ENCODE measurements at regions not wholly inside any gene's neighbourhood (a gene's known extent, or its start where the extent isn't known, plus 50 kb on each side); places are given as distances from the start of the nearest gene placed in this dataset.

DNA sequence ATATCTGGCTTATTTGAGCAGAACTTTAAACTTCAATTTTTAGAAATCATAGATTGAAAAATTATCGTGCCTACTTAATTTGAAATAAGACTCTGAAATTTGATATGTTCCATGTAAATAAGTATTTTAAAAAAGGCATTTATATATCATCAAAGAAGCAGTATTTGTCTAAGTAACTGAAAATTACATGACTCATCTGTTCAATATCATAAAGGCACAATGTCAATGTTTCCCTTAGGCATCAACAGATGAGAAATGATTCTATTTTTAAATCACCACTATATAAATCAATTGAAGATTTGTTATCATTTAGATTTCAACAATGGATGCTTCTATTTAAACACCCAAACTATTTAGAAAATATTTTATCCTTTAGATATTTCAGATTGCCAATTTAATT lies 142.9 kb upstream of the POU5F2 start:
- DNase-seq (ENCODE audit: low spot score): no peak

DNA sequence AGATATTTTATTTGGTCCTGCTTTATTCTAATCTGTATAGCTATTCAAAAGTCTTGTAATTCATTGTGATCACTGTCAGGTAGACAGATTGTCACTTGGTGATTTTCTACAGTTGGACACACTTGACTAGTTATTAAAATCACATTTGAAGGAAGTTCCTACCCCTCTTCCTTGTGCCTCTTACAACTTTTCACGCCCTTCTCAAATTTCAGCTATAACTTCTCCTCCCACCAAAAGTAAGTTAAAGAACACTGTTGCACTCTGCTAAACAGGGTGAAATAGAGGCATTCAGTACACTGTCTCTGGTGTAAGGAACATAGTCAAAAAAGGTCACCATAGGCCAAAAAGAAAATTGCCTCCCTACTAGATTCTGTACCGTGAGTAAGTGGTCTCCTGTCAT lies 142.1 kb upstream of the POU5F2 start:
- no peak for DNase-seq (ENCODE audit: low spot score)

DNA sequence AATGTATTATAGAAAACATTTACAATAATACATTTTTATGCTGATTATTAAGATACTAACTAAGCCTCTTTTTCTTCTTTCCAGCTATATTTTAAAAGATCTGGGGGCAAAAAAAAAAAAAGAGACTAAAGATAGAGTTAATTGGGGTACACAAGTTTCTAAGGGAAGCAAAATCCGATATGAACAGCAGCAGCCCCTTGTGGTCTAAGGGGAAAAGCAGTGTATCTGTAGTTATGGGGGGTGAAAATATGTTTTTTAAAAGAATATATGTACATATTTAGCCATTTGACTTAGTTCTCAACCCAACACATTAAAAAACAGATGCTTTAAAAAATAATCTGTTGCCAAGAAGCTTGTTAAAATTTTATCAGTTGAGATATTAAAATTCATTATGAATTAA lies 134.3 kb upstream of the POU5F2 start:
- no peak for DNase-seq (ENCODE audit: low spot score)

DNA sequence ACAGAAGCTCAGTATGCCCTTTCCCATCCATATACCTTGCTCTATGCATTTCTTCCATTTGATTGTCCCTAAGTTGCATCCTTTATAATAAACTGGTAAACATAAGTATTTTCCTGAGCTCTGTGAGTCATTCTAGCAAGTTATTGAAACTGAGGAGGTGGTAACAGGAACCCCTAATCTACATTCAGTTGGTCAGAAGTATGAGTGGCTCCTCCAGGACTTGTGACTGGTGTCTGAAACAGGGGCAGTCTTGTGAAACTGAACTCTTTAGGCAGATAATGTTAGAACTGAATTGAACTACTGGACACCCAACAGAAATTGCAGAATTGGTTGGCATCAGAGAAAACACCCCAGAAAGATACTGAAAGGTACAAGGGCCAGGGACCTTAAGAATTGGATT lies 133.1 kb upstream of the POU5F2 start:
- DNase-seq (ENCODE audit: low spot score): no peak

DNA sequence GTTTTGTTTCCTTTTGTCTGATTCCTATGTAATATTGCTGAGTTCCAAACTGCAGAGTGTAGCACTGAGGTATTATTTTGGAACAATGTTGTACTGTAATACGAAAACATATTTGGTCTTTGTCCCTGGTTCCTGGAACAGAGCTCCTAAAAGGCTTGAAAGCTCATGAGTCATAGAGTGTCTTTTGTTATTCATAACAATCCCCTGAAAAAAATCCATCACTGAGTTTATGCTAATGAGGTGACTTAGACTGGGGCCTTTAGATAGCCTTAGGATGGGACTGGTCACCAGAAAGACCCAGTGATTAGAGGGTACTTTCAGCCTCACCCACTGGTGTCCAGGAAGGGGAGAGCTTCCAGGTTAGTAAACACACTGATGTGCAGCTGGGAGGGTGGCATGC lies 132.7 kb upstream of the POU5F2 start:
- no peak for DNase-seq (ENCODE audit: low spot score)

DNA sequence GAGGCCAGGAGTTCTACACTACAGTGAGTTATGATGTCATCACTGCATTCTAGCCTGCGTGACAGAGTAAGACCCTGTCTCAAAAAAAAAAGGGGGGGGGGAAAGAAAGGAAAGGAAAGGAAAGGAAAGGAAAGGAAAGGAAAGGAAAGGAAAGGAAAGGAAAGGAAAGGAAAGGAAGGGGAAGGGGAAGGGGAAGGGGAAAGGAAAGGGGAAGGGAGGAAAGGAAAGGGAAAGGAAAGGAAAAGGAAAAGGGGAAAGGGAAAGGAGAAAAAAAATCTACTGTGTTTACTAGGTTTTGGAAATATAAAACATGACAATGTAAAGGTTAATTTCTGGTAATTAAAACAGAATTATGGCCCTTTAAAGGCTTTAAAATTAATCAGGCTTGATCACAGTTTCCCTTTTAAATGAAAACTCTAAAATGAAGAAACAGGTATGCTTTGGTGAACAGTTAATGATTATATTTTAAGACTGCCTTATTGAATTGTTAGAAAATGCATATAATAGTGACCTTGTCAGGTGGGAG lies 131.9 kb upstream of the POU5F2 start:
- no peak for DNase-seq (ENCODE audit: low spot score)

DNA sequence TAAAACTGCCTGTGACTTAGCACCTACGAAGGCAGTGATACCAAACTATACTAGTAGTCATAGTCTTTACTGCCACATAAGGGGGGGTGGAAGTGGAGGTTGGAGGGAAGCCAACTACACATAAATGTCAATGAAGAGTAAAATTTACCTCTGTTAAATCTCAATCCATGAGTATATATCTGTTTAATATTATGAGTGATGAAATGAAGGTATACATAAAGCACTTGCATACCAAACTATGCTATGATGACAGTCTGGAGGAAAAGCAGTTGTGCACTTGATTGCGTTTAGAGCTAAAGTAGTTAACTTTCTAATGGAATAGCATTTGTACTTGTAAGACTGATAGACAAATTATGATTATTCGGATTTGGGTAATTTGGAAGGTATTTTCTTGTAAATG lies 129.2 kb upstream of the POU5F2 start:
- no peak for DNase-seq (ENCODE audit: low spot score)

DNA sequence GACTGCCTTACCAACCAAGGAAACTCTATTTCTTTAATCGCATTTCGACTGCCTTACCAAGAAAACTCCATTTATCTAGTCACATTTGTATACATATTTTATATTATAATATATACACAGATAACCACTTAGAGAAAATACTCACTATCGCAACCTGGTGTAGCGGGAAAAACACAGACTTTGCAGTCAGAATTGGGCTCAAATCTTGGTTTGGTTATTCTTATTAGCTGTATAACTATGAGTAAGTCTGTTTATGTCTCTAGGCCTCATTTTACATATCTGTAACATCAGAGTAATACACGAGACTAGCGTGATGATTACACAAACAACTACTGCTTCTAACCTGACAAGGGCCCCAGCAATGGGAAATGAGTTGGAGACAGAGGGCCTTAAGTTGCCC lies 127.5 kb upstream of the POU5F2 start:
- no peak for DNase-seq (ENCODE audit: low spot score)

DNA sequence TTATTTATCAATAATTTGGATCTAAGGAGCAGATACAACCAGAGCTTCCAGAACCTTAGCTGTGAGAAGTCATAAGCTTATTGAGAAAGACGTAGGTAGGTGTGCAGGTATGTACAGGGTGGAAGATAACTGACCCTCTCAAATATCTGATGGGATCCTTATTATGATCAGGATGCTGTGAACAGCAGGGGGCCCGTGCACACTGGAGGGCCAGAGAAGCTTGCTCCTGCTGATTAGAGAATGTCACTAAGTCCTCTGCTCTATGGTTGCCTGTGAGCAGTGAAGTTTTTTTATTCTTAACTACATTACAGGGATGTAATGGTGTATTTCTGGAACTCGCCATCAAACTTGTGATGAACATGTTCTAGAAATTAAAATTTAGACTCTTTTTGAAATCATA lies 108.9 kb upstream of the POU5F2 start:
- DNase-seq (ENCODE audit: low spot score): no peak

DNA sequence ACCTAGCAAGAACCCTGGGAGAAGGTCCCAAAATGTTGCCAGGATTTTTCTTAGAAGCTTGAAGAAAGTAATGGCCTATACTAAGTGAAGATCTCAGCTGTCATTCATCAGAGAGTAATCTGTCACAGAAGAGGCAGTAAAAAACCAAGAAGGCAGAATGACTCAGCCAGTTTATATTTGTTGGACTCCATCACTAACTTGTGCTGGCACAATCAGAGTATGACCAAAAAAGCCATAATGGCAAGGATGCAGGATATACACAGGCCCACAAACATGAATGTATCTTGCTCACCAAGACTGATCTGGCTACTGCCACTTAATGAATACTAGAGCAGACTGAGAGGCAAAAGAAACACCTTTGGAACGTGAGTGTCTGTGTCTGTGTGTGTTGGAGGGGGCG lies 104.0 kb upstream of the POU5F2 start:
- DNase-seq (ENCODE audit: low spot score): no peak

DNA sequence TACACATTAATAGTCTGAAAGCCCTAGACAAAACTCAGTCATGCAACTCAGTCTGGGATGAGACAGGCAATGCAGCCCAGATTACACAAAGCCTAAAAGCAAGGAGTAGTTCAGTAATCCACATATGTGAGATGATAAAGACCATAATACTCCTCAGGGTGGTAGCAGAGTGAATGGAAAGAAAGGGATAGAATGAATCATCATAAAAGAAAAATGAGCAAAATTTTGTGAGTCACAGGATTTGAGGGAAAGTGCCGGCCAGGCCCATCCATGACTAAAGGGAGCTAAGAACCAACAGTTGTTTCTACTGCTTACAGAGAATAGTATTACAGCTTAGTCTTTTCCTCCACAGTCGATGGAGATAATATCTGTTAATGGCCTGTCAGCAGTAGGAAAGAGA lies 90.0 kb upstream of the POU5F2 start:
- no peak for DNase-seq (ENCODE audit: low spot score)

DNA sequence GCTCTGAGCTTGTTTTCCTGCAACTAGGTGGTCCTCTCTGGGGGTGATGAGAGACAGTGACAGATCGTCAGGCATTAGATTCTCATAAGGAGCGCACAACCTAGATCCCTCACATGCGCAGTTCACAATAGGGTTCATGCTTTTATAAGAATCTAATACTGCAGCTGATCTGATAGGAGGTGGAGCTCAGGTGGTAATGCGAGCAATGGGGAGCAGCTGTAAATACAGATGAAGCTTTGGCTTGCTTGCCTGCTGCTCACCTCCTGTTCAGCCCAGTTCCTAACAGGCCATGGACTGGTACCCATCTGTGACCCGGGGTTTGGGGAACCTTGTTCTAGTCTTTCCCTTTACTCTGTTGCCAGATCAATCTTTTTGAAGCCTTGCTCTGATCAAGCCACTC lies 89.5 kb upstream of the POU5F2 start:
- DNase-seq (ENCODE audit: low spot score): no peak

DNA sequence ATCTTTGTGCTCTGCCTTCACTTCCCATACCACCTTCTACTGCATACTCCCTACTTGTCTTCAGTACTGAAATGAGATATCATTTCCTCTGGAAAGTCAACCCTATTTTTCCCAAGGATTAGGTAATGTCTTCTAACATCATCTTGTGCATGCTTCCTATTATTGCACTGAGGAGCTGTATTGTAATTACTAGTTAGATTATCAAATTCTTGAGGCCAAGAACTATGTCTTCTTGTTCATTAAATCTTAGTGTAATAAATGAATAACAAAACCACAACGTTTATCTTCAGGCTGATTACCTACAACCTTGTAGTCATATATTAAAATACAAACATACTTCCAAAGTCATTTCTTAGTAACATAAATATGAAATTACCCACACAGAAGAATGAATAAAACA lies 87.9 kb upstream of the POU5F2 start:
- no peak for DNase-seq (ENCODE audit: low spot score)

DNA sequence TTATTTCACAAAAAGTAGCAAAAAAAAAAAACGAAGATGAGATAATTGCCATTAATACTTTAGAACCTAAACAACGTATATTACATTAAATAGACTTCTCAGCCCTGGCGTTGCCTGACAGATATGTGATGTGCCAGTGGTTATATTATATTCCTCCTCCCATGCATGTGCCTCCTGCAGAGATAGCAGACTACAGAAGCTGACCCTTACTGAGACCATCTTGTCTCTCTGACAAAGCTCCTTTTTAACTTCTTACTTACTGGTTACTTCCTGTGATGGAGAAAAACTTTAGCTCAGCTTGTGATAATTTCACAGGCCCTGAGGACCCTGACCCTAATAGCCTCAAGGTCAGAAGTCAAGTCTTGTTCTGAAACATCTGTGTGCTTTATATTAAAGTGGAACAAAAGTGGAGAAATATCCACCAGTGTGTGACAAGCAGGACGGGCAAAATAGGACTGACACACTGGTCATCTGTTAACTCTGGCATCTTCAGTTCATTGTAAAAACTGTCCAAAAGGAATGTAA lies 80.6 kb upstream of the POU5F2 start:
- DNase-seq (ENCODE audit: low spot score): no peak

DNA sequence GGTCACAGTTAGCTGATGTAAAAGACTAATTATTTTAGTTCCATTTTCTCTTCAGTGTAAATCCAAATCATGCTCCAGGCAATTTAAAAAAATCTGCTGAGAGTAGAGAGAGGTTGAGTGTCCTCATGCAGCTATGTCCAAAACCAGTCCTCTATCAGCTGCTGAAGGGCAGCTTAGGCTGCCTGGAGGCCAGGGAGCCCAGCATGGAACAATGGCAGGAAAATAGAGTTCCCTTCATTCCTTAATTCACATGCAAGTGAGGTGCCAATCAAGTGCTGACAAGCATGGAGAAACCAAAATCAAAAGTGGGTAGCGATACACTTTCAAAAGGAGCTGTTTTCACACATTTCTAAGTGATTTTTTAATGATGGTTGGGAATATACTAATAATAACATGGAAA lies 78.3 kb upstream of the POU5F2 start:
- DNase-seq (ENCODE audit: low spot score): no peak

DNA sequence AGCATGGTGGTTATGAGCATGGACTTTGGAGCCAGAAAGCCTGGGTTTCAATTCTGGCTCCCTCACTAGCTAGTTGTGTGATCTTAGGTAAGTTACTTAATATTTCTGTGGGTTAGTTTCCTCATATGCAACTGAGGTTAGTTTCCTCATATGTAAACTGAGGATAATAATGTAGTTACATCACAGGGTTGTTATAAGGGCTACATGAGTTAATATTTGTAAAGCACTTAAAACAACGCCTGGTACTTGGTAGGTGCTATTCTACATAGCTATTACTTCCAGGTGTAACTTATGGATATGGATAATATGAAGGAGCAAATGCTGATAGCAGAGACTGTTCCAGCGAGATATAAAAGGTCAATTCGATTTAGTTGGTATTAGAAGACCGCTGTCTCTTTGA lies 69.4 kb upstream of the POU5F2 start:
- DNase-seq (ENCODE audit: low spot score): no peak

DNA sequence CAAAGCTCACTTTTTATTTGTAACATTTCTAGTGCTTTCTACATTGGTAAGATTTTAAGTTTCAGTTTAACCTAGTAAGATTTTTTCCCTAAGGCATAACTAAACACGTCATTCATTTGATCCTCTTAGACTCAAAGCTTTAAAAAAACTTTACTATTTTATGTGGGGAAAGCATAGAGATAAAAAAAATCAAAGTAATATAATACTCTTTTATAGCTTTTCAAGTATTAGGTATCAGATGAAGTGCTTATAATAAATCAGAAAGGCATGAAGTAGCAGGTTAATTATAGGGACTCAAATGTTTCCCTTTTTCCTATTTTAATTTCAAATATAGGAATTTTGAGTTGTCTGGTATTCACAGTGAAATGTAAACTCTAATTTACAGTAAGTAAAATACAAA lies 68.0 kb upstream of the POU5F2 start:
- no peak for DNase-seq (ENCODE audit: low spot score)

DNA sequence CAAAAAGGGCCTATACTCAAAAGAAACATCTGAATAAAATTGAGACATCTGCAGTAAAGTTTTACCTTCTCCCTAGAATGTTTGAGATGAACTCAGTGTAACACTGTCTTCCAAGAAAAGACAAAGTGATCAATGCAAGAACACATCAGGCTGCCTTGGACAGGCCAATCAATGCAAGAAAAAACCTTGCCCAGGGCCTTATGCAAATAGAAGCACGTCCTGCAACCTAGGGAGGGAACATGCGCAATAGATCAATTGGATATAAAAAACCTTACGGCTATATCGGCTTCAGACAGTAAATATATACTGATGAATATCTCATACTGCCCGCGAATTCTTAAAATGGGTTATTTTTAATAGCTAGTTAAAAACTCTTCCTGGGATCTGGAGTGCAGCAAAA lies 66.4 kb upstream of the POU5F2 start:
- DNase-seq (ENCODE audit: low spot score): no peak

DNA sequence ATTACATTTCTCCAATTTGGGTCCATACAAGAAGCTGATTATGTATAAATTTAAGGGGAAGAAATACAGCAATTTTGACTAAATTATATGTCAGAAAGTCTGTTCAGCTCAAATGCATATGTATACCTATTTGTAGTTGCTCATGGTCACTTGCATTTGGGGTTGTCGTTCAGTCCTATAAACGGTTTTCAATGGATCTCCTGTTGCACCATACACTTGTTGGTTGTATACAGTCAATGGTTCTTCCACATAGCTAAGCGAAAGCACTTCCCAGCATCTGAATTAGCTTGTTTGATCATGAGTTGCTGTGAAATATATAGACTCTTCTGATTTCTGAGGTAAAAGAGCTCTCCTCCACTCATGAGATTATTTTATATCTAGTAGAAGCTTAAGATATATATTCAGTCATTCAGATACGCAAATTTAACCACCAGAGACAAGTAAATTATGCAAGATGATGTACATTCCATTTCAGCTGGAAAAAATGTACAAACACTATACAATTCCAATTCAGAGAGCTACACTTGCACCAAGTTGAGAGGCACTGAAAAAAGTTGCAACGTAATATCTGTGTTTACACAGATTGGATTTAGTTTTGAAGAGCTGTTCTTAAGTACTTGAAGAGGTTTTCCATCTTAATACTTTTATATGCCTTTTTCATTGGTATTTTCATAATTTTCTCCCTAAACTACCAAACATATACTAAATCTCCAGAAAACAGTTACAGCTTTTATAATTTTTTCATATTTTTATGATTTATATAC lies 64.4 kb upstream of the POU5F2 start:
- no peak for DNase-seq (ENCODE audit: low spot score)

DNA sequence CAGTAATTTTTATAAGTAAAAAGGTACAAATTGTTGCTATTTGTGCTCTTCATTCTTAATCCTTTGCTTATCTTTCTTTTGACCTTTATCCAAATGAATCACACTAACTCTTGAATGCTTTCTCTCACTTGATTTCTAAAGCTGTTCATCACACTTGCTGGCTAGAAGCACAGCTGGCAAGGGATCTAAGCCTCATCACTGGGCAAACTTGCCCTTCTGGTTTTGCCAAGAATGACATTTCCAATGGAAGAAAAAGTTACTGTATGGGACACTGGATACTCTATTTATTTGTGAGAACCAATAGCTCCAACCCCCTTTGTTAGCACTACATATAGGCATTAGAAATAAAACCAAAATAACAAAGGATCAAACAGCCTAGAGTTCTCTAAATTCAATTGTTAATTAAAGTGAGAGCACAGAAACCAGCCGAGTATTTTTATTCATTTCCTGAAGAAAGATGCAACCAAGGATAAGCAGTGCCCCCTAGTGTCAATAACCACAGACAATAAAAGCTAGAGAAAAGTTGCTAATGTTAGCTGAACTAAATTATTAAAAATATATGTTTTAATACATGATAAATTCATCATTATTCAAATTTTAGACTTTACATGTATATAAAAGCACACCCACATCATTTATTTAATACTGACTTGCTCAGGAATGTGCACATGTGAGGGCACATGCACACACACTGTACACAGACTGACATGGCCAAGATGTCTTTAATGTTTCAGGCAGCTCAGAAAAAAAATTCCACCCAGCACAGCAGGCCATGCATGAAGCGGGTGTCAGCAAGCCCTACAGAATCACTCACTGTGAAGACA lies 59.8 kb upstream of the POU5F2 start:
- DNase-seq (ENCODE audit: low spot score): peak; percentile 21

DNA sequence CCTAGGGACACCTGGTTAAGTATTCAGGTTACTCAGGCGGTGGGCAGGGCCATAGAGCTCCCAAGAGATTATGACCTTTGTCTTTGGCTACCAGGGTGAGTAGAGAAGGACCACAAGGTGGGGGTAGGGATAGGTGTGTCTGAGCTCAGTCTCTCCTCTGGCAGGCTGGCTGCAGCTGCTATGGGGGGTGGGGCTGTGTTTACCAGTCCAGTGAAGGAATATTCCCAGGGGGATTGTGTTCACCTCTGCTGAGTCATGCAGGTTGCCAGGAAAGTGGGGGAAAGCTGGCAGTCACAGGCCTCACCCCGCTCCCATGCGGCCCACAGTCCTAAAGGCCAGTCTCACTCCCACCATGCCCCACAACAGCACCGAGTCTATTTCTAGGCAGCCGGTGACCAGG lies 53.6 kb upstream of the POU5F2 start:
- DNase-seq (ENCODE audit: low spot score): no peak

DNA sequence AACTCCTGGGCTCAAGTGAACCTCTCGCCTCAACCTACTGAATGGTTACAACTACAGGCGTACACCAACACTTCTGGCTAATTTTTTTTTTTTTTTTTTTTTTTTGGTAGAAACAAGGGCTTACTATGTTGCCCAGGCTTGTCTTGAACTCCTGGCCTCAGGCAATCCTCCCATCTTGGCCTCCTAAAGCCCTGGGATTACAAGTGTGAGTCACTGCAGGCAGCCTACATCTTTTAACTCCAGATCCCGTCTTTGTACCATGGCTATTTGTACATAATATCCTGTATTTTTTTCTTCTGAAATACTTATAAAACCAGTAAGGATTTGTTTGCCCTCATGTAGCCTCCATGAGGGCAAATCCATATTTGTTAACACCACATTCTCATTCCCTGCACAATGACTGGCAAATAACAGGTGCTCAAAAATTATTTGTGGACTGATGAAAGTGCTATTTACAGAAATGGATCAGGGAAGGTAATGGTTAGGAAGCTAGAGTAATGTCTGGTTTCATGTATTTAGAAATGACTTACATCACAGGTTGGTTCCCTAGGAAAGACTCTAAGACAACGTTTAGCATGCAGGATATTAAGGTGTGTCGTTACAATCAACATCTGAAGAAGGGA lies 51.9 kb upstream of the POU5F2 start:
- DNase-seq (ENCODE audit: low spot score): no peak

DNA sequence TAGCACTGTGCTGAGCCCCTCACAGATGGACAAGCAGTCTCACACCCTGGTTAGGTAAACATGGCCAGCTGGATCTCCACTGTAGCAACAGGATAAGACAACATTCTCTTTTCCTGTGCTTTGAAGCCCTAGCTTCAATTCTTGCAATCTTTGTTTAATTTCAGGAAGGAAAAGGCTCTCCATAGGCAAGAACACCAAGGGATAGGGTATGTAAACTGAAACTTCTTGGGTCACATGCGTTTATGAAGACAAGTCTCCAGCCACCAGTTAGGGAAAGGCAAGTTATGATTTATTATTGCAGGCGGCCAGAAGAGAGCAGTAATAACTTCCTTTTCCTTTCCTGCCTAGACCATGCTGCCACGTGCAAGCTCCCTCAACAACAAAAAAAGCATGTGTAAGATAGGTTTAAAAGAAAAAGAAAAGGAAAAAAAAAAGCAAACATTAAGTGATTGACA lies 50.1 kb upstream of the POU5F2 start:
- no peak for DNase-seq (ENCODE audit: low spot score)

All from CD4-positive, alpha-beta T cell treated with Interleukin-6 at 100 ng/mL for 8 hours (primary cell).